Adrenal gland (tissue), 9 donors: ENCODE measurements at regions not wholly inside any gene's neighbourhood (a gene's known extent, or its start where the extent isn't known, plus 50 kb on each side); places are given as distances from the start of the nearest gene placed in this dataset.

Experiments used
- DNase-seq, 7 donors: peaks; one replicate each; pipeline ENCODE4 v3.0.0-alpha.2; 2019 to 2020
- H3K27ac ChIP-seq, 5 donors: fragments of 200-600 bp; sonication (generic) in 4 of 5; 1 replicate in 3 of 5; 2 replicates in 2 of 5; pipeline versions ENCODE4 v1.5.1 to v1.8.0; 2016 to 2020; ENCODE audit warnings: mild to moderate bottlenecking in 1 of 5
- H3K27me3 ChIP-seq: fragments of 200-600 bp; 2 replicates; pipeline ENCODE4 v1.8.0; 2021
- H3K36me3 ChIP-seq, 2 donors: fragments of 200-600 bp; replicated peaks in 1 of 2; 1 replicate in 1 of 2; 2 replicates in 1 of 2; pipeline versions ENCODE4 v1.5.1 to v1.8.0; 2018 to 2022
- H3K4me1 ChIP-seq, 2 donors: fragments of 200-600 bp; replicated peaks in 1 of 2; 1 replicate in 1 of 2; 2 replicates in 1 of 2; pipeline versions ENCODE4 v1.5.1 to v1.8.0; 2018 to 2021
- H3K4me3 ChIP-seq, 4 donors: fragments of 200-600 bp; sonication (generic) in 3 of 4; one replicate each; pipeline ENCODE4 v1.5.1; 2016 to 2018
- H3K9me3 ChIP-seq, 3 donors: fragments of 200-600 bp; sonication (generic) in 1 of 3; replicated peaks in 1 of 3; 1 replicate in 2 of 3; 2 replicates in 1 of 3; pipeline versions ENCODE4 v1.5.1 to v1.8.0; 2016 to 2021
- POLR2A ChIP-seq, 2 donors: fragments of 450-650 bp; IDR thresholded peaks; one replicate each; pipeline ENCODE4 v1.6.1; 2017; ENCODE audit warnings: antibody characterized with exemption in 2 of 2, mild to moderate bottlenecking in 2 of 2, moderate library complexity in 1 of 2
- WGBS, 4 donors: extraction: QIAGEN DNeasy Blood & Tissue Kit in 2 of 4; methylation state at CpG; one replicate each; pipeline versions ENCODE4 v1.1.5 to v1.1.7; 2013 to 2017; 5-methylcytosine and 5-hydroxymethylcytosine counted together
- intact Hi-C, 2 donors: fragments of 100-400 bp; cut with DNase I; formaldehyde crosslinking; loops; one replicate each; pipeline versions ENCODE4 v1.14.1 to v1.15.0; 2022 to 2023
- TF ChIP-seq, protein P1 (sequence below), 6 experiments: fragments of 450-650 bp in 4 of 6; fragments of 200-600 bp in 2 of 6; sonication (generic) in 1 of 6; IDR thresholded peaks; 1 replicate in 5 of 6; 2 replicates in 1 of 6; pipeline versions ENCODE4 v1.5.1 to v1.8.0; 2016 to 2021; ENCODE audit warnings: antibody characterized with exemption in 6 of 6, mild to moderate bottlenecking in 2 of 6, moderate library complexity in 1 of 6
- donor health status: healthy with polysubstance abuse.
- donor health status: Bipolar disorder and iron deficiency.
- donor health status: DM: yes; HTN: yes; CAD: no.
- donor health status: DM: no; HTN: no; CAD: no.
- donor health status: DM: no; HTN: no; CAD: no.

DNA sequence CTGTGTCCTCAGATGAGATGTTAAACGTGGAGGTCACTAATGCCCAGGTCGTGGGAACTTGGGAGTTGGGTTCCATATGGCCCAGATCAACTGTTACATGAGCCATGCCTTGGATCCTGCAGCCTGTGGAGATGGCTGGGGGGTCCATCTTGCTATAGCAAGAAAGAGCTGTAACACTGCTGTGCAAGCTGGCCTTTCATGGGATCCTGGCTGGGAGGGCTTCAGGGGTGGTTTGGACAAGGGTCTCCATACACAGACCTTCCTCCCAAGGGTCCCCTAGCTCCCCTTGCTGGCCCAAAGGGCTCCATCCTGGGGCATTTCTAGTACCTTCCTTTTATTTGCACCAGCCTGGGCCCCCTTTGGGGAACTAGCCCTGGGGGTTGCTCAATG lies 337.7 kb downstream of the DYSF start:
- Histone ChIP-seq H3K9me3 (no peaks in the 10 kb centered on the region), H3K4me1 (no peaks in the 10 kb centered on the region), H3K4me3 (no peak overlapping the region), H3K36me3 (no peaks in the 10 kb centered on the region), H3K27me3 (no peaks in the 10 kb centered on the region), H3K27ac (no peak overlapping the region)
- 84 to 93% (median 90%) methylated on average over 2 of the region's 2 CpGs; no CpG with 5 or more reads in 1 of the 4 donors for WGBS, 4 donors
- TF ChIP-seq, protein P1, sequence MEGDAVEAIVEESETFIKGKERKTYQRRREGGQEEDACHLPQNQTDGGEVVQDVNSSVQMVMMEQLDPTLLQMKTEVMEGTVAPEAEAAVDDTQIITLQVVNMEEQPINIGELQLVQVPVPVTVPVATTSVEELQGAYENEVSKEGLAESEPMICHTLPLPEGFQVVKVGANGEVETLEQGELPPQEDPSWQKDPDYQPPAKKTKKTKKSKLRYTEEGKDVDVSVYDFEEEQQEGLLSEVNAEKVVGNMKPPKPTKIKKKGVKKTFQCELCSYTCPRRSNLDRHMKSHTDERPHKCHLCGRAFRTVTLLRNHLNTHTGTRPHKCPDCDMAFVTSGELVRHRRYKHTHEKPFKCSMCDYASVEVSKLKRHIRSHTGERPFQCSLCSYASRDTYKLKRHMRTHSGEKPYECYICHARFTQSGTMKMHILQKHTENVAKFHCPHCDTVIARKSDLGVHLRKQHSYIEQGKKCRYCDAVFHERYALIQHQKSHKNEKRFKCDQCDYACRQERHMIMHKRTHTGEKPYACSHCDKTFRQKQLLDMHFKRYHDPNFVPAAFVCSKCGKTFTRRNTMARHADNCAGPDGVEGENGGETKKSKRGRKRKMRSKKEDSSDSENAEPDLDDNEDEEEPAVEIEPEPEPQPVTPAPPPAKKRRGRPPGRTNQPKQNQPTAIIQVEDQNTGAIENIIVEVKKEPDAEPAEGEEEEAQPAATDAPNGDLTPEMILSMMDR (IDR thresholded peaks at IDR 0.05), result no peak
- TF ChIP-seq POLR2A (IDR thresholded peaks at IDR 0.05), result no peak
- DNase-seq, result no peak
- intact Hi-C loops, result loop anchor here in 1 of 2 donors (5.0 kb wide), 1 partner anchor 184 kb away; no protein-coding TSS in a partner anchor

DNA sequence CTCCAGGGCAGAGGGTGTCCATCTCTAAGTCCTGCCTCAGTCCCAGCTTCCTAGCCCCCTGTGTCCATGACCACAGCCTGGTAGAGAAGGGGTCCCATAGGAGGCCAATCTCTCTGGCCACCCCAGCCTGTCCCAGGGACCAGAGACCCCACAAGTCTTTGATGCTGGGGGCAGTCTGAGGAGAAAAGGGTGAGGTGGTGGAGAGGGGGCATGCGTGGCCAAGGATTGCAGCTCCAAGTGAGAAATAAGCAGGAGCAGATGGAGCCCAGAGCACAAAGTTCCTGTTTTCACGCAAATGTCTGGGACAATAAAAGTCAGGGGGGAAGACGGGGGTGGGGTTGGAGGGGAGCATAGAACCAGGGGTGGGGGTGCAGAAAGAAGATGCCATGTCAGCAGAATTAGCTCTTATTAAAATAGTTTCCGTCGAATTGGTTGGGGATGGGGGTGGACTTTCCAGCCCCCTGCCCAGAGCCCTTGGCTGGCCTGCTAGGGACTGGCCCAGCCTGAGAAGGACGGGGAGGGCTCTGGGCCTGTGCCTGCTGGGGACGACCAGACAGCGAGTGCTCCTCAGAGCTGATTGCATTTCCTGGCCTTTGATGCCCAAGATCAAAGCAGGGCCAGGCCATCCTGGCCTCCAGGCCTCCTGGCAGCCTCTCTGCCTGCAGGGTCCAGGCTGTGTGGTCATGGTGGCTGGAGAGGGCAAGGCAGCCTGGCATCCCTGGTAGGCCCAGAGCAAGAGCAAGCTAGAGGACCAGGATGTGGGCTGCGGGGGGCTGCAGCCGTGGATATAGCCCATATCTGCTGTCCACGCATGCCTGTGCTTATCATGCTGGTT lies 337.1 kb downstream of the DYSF start:
- Histone ChIP-seq H3K27ac (no peak overlapping the region), H3K4me1 (no peaks in the 10 kb centered on the region), H3K9me3 (no peaks in the 10 kb centered on the region), H3K4me3 (no peak overlapping the region), H3K36me3 (no peaks in the 10 kb centered on the region), H3K27me3 (no peaks in the 10 kb centered on the region)
- no peak for TF ChIP-seq POLR2A (IDR thresholded peaks at IDR 0.05)
- TF ChIP-seq, protein P1 (IDR thresholded peaks at IDR 0.05), result no peak
- DNase-seq, result no peak
- WGBS, 4 donors, result 80 to 91% (median 88%) methylated on average over 5 to 11 of the region's 11 CpGs
- intact Hi-C loops, result loop anchor here in 1 of 2 donors (5.0 kb wide), 1 partner anchor 183 kb away; no protein-coding TSS in a partner anchor

DNA sequence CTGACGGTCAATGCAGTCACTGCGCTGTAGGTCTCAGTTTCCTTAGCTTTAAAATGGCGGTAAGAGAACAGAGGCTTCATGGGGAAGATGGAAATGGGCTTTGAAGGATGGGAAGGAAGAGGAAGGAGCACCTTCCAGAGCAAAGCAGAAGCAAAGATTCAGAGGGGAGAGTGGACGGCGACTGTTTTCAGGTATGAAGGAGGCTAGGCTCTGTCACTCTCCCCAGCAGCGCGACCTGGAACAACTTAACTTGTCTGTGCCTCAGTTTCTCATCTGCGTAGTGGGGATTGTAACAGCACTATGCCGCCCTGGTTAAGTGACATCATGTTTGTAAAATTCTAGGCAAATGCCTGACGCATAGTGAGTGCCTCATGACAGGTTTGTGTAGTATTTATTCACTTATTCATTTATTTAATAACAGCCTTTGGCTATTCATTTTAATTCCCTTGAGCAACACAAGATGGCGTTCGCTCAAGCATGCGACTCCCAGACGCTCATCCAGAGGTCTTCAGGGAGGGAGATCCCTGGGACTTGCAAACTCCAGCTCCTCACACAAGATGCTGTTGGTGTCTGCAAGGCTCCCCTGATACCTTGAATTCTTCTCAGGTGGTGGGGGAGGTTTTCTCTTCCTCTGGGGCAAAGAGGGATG lies 336.3 kb downstream of the DYSF start:
- intact Hi-C loops, result loop anchor here in 1 of 2 donors (5.0 kb wide), 1 partner anchor 182 kb away; no protein-coding TSS in a partner anchor
- DNase-seq, result peak in 1 of 7 donors; percentile 18

More for the DNA sequence above, 336.3 kb downstream of the DYSF start:
- Histone ChIP-seq H3K36me3 (no peaks in the 10 kb centered on the region), H3K4me3 (no peak overlapping the region), H3K27me3 (no peaks in the 10 kb centered on the region), H3K4me1 (no peaks in the 10 kb centered on the region), H3K9me3 (no peaks in the 10 kb centered on the region), H3K27ac (no peak overlapping the region)
- TF ChIP-seq, protein P1 (IDR thresholded peaks at IDR 0.05), result no peak
- TF ChIP-seq POLR2A (IDR thresholded peaks at IDR 0.05), result no peak
- whole genome bisulfite sequencing, 4 donors, result 90 to 95% (median 91%) methylated on average over 14 of the region's 14 CpGs
